ENCODE measurements at regions not wholly inside any gene's neighbourhood (a gene's known extent, or its start where the extent isn't known, plus 50 kb on each side); places are given as distances from the start of the nearest gene placed in this dataset.

DNA sequence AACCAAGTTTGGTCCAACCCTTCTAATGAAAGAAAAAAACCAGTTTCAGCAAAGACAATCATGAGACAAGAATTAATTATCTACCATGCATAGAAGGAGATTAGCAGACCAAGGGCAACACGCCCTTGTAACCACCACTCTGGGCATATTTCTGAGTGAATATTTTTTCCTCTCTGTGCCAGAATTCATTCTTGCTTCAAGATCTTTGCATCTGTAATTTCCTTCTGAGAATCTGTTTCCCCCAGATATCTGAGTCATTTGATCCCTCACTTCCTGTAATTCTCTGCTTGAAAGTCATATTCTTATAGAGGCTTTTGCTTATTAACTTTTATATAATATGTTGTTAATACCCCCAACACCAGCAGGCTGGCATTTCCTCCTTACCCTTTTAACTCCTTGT is 243.7 kb downstream of the SLC16A7 start:
- no peak for DNase-seq

DNA sequence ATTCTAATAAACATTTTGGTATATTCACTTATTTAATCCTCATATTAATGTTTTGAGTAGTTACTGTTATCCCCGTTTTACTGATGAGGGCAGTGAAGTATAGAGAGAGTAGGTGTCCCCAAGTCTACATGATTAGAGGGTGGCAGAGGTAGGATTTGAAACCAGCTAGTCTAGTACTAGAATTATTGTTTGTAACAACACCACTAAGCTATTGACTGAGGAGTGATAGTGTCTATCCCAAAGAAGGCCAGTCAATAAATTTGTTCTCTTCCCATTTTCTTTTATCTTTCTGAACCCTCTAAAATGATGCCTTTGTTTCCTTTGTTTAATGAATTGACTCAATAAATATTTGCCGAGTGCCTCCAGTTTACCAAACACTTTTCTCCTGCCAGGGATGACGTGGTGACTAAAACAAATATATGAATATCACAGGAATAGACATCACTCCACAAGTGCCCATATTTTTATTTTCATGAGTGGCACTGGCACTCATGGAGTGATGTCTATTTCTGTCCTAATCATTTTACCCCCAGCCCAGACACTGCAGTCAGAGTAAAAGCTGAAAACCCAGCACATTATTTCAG is 247.5 kb downstream of the SLC16A7 start:
- no peak for DNase-seq

DNA sequence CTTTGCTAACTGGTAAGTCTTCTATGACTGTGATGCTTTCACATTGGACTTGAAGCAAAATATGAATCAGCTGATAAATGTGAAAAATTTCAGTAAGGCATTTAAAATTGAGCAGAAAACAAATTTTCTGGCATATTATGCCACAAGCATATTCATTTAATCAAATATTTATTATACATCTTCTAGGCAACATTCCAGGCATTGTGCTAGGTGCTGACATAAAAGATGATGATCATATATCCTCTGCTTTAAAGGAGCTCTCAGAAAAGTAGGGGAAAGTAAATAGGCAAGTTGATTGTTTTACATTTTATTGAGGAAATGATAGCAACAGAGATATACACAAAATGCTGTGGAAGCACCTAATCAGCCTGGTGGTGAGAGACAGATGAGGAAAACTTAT is 248.9 kb downstream of the SLC16A7 start:
- no peak for DNase-seq

DNA sequence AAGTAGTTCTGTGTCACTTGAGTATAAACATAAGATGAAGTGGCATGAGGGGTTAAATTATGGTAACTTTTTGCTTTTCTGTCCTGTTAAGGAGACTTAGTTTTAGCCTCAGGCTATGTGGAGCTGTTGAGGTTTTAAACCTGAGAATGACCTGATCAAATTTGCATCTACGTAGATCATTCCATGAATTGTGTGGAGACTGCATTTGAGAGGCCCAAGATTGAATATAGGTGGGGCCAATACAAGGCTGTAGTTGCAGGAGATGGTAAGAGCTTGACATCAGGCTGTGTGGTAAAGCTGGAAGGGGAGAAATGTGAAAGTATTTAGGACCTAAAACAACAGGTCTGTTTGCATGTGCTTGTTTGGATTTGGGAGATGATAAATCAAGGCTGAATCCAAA is 249.5 kb downstream of the SLC16A7 start:
- no peak for DNase-seq

DNA sequence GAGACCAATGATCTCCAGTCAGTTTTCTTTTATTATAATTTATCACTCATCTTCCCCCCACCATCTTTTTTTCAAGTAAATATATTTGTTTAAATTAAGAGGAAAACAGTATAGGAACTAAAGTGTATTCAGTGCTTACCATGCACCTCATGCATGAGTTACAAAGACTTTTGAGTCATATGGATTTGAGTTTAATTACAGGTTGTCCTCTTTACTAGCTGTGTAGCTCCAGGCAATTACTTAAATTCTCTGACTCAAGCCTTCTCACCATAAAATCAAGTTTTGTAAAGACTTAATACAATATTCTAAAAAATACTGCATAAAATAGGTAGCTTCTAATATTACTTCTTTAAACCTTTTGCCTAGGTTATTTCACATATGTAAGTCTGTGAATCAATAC is 251.3 kb downstream of the SLC16A7 start:
- DNase-seq = no peak

DNA sequence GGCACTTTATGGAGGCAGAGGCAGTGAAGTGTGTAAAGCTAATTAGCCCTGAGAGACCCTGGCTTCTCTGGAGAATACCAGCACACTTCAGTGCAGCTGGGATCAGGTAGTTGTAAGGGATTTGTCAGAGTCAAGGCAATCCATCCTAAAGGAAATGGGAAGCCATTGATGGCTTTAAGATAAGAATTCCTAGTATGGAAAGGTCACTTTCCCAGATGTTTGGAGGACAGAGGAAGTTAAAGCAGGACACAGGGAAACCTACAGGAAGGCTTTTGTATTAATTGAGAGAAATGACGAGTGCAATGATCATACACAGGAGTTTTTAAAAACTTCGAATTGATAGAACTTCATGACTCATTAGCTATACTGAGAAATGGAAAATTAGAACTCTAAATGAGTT is 254.4 kb downstream of the SLC16A7 start:
- DNase-seq = no peak

DNA sequence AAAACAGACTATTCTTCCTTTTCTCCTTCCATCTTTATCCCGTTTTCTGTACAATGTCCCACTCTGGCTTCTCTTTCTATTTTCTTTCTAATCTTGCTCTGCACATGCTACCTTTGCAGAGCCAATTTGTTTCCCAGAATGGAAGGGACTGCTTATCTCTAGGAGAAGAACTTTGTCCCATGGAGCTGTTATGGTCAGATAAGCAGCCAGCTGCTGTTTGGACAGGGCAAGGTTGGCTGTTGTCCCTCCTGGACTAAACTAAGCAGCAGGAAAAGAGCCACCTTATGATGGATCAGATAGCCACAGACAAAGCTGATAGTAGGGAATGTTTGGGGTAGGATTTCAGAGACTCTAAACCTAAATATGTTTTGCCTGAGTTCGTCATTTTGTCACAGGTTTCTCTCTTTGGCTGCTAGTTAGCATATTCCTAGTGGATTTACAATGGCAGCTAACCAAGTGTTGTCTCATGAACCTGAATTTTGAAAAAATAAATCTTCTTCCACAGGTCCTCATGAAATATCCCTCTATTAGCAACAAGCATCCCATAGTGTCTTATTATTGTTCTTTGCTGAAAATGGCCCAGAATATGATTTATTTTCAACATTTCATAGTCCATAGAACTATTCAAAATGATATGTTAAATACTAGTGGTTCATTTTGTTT is 262.8 kb downstream of the SLC16A7 start:
- DNase-seq = no peak

DNA sequence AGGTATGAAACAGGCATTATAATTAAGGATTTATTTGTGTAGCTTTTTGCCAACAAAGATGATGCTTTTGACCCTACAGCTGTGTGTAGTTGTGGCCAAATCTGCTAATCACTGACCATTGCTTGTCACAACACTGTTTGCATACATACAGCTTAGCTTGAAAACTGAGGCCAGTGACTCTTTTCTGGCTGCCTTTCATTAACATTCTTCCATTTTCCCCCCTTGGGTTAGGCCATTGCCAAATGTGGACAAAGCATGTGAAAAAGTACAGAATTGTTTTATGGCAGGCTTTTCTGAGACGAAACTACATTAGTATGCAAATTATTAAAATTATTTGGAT is 263.3 kb downstream of the SLC16A7 start:
- no peak for DNase-seq

DNA sequence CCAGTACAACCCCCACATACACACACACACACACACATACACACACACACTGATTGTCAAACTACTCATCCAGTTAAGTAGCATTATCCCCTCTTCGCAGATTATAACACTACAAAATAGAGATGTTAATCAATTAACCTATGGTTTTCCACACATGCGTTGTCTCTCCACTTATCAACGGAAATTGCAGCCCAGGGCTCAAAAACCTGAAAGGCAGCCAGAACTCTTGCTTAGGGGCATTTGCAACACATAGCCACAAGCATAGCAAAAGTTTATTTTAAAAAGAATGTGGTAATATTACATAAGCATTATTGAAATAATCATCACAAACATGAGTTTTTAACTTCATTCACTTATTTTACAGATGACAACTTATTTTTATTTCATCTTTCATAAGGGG is 265.8 kb downstream of the SLC16A7 start:
- no peak for DNase-seq

DNA sequence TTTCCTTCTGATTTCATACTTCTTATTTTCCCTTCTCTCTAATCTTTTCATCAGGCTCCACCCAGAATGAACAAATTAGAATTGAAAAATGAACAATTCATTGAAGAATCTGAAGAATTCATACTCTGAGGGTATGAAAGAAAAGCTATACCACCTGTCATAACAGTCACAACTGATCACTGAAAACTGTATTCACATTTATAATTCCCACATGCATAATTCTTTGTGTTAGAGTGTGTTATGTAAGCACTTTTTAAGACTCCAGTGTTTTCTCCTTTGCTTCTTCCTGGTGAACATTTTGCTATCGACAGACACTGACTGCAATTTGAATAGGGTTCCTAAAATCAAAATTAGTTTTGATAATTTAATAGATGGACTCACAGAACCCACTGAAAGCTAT is 271.2 kb downstream of the SLC16A7 start:
- DNase-seq = no peak

DNA sequence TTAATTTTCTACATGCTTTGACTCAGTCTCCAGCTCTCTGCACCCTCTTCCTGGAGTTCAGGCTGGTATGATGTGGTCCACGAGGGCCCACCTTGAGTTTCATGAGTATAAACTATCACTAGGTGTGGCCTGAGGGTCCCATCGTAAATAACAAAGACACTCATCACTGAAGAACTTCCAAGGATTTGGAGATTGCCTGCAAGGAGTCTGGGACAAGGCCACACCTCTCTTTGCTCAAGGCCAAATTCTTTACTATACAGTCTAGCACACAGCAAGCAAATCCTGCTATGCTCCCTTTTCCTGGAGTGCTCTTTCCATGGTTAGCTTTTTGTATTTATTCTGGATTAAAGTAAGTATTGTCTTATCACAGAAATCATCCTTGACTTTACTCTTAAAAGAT is 271.9 kb downstream of the SLC16A7 start:
- DNase-seq = no peak

DNA sequence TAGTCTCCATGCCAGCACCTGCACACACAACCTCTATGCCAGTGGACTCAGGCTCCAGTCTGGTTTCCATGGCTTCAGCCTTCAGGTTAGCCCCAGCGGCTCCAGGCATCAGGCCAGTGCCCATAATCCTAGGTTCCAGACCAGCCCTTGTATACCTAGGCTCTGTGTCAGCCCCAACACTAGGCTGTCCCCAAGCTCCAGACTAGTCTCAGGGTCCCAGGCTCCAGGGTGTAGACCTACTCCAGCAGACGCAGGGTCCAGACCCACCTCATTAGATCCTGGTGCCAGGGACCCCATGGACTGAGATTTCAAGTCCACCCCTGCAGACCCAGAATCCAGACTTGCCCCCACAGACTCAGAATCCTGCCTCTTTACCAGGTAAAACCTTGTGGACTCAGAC is 275.9 kb downstream of the SLC16A7 start:
- DNase-seq = no peak

DNA sequence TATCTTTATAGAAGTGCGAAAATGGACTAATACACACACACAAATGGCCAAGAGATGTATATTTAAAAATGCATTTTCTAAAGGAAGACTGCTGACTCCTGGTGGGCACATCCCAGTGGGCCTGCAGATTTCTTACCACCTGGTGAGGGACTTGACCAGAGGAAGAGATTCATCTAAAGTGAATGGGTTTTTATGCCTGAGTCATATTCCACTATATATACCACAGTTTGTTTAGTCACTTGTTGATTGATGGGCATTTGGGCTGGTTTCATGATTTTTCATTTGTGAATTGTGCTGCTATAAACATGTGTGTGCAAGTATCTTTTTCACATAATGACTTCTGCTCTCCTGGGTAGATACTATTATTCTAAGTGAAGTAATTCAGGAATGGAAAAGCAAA is 277.3 kb downstream of the SLC16A7 start:
- DNase-seq = no peak

DNA sequence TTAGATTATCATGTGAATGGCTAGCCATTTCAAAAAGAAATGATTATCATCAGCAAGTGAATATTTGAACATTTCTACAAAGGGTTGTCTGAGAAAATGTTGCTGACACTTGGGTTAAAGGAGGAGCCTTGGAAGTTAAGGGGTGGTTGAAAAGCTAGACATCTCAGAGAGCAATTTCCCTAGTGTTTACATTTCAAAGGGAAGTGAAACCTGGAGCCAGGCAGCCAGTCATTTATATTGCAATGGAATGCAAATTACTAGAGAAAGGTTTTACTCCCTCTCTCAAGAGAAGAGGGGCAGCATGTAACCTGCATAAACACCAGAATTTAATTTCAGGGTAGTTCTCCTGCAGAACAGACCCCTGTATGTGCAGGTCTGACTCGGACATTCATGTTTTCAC is 279.0 kb downstream of the SLC16A7 start:
- DNase-seq = no peak

DNA sequence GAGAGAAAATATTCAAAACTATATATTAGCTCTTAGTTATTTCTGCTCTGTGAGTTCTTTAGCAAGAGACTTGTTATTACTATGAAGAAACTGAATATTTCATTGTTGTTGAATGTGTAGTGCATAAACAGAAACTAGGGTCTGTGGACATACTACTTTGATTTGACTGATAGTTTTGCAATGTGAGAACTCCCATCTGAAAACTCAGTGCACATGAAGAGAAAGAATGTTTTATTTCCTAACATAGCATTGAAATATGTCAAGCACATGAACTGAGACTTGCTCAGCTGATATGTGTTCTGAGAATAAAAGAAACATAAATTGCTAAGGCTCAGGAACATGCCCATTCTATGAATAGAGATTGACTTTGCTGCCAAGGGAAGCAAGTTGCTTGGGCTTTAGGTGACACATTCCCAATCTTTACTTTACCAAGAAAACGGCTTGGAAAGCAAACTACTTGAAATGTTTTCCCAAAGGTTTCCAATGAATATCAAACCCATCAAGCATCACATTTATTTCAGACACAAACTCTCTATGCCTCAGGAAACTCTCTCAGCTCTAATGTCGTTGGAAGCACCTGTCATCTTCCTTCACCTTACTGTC is 290.4 kb downstream of the SLC16A7 start:
- DNase-seq = no peak

DNA sequence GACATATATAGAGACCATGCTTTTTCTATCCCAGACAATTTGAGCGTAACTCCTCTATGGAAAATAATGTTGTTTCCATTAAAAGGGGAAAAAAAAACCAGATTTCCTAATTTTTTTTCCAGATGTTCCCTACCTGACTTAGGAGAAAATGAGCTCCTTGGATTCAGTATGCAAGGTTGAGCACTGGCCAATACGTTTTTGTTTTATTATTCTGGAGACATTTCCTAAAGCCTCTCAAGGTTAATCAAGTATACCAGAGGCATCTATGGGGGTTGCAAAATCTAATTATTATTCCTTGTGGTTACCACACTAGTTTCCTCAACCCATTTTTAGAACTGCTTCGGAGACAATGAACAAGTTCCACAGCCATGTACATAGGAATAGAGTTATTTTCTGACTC is 291.3 kb downstream of the SLC16A7 start:
- no peak for DNase-seq

DNA sequence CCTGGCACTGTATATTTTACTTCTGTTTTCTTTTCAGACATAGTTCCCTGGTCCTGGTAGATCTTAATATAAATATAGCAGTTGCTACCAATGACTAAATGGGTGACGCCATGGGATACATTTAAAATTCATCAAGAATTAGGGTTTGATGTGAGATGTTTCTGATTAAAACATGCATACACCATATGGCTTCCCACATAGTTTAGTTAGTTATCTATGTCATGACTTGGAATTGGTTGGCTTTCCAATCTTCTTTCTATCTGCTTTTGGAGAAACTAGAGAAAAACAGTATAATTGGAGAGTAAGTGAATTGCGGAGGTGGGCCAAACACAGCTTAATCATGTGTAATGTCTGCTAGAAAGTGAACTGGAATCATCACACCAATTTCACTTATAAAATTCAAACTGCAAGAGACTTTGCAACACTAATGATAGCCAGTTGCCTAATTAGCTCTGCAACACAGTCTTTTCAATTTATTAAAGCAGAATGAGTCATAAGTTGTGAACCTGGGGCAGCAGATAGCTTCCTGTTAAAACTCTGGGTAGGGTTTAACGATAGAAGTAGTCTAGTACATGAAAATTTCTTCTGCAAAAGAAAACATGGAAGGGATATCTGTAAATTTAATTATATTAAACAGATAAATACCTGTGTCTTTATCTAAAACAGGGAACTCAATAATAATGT is 295.2 kb downstream of the SLC16A7 start:
- no peak for DNase-seq

DNA sequence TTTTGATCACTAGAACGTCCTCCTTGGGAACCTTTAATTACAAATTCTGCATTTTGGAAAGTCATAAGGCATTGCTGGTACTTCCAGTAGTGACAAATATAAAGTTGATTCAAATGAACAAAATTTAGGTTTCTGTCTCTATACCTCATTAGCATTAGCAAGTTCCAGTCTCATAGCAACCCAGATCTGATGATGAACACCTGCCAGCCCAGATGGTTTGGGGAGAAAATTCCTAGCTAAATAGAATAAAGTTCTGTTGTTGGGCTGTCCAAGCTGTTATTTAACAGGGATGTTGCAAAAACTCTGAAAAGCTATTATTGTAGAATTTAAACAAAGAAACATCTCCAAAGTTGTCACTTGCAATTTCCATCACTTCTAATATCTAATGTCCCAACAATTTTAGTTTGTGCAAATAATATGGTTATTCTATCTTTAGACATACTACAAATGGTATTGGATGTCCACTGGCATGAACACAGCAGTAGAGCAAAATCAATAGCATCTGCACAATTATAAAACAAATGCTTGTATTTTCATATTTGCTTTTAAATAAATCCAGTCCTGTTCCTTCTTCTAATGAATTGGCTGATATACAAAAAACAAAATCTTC is 299.4 kb downstream of the SLC16A7 start:
- DNase-seq = no peak

DNA sequence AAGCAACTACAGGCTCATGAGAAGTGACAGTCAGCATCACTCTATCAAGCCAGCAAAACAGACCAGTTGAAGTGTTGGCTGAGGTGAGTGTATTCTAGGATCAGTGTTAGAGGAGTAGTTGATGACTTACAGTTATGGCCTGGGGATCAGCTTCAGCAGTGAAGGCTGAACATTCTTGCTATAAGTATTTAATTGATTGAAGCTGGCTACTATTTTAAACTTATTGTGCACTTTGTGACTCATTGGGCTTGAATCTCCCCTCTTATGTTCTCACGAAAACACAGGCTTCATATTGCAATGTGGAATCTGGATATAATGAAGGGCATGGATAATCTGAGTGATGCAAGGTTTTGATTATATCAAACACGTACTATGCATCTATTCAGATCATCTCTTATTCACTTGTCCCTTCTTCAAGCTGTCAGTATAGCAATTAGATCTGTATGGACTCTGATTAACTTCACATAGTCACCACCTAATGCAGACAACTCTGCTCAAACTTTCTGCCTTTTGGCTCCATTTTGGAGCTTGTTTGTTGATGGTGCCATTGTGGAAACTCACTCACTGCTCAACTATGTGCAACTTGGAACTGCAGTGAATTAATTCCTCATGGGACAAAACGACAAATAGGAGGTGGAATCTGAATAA is 309.2 kb downstream of the SLC16A7 start:
- no peak for DNase-seq

DNA sequence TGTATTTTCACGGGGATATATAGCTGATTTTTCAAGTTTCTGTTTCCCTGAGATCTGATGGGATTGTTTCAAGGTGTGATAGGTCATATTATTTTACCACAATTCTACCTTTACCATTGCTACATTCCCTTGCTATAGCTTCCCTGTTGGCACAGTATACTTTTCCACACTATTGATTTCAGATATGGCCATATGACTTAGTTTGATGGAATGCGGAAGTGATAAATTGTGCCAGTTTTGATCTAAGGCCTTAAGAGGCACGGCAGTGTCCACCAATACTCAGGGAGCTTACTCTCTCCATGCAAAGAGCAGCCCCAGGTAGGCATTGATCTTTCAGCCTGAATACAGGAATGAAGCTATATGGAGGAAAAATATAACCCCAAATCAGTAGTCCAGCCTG is 315.7 kb downstream of the SLC16A7 start:
- no peak for DNase-seq

DNA sequence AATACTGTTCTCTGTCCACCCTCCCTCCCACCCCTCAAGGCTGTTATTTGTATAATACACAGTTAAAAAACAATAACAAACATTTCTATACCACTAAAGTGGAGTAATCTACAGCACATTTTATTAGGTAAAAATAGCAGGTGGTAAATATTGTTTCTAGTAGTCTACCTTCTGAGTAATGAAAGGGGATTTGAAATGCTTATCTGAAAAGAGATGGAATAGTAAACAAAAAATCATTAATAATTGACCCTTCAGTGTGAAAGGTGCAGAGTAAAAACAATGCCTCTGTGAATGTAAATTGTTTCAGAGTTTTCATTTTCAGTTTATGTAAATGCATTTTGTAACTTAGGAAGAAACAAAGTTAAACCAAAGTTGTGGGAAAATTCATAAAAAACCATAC is 321.2 kb downstream of the SLC16A7 start:
- DNase-seq = no peak

DNA sequence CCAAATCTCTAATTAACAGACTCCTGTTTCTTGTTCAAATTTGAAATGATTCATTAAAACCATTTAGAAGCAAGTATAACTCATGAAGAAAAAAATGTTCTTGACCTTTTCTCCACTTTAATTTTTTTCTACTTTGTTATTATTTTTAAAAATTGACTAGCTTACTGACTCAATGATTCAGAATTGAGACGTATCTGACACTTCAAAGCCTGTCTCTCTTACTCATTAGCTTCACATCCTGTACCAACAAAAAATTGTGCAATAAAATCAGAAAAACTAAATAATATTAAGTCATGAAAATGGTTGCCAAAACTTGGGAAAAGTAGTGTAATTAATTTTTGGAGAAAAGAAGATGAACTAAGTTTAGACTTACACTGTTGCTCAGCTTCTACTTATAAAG is 331.2 kb downstream of the SLC16A7 start:
- DNase-seq = no peak

DNA sequence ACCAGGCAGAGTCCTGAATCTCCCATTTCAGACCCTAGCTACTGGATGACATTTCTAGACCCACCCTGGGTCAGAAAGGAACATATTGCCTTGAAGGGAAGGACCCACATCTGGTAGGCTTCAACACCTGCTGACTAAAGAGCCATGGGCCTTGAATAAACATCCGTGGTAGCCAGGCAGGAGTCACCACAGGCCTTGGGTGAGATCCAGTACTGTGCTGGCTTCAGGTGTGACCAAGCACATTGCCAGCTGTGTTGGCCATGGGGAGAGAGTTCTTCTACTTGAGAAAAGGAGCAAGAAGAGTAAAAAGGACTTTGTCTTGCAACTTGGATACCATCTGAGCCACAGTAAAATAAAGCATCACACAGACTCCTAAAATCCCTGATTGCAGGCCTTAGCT is 332.6 kb downstream of the SLC16A7 start:
- DNase-seq = no peak

All from SW 1271 (cell line).